ENCODE measurements at regions not wholly inside any gene's neighbourhood (a gene's known extent, or its start where the extent isn't known, plus 50 kb on each side); places are given as distances from the start of the nearest gene placed in this dataset.

GRCh38 chr5:84863020-84863419 lies 478.3 kb upstream of the EDIL3 start:
- no peaks in the 10 kb centered on the region for H3K36me3 Mint-ChIP-seq
- no CpG with 5 or more reads among the region's 1 CpG for WGBS (ENCODE audit: insufficient coverage)
- Histone ChIP-seq H3K4me1 (ENCODE audit: control insufficient read depth in 1 of 2, extremely low read depth in 1 of 2, insufficient read depth in 2 of 2, low read length in 2 of 2) (no peaks in the 10 kb centered on the region), H3K27me3 (replicated peaks in 1 of 2; ENCODE audit: control insufficient read depth in 2 of 2, extremely low read depth in 1 of 2, insufficient read depth in 2 of 2, low read length in 1 of 2) (no peaks in the 10 kb centered on the region), H3K36me3 (ENCODE audit: control insufficient read depth in 2 of 2, extremely low read depth in 1 of 2, insufficient read depth in 1 of 2, low read length in 1 of 2) (no peaks in the 10 kb centered on the region), H3K27ac (ENCODE audit: low read length) (no peak overlapping the region), H3K4me3 (ENCODE audit: control insufficient read depth in 1 of 2, extremely low read depth in 1 of 2, low read length in 1 of 2) (no peak overlapping the region), H3K9me3 (no peaks in the 10 kb centered on the region)
- DNase-seq (no peak), ATAC-seq (replicated peaks in 1 of 4) (no peak)
- ChIA-PET CTCF (no interaction called here), POLR2A (no interaction called here)
- H3K27ac Mint-ChIP-seq = no peak overlapping the region
- no peaks in the 10 kb centered on the region for H3K4me1 Mint-ChIP-seq
- H3K27me3 Mint-ChIP-seq = no peaks in the 10 kb centered on the region
- H3K9me3 Mint-ChIP-seq = peaks cover 7 to 24% (median 9%) of the 10 kb centered on the region in 3 donors
- H3K4me3 Mint-ChIP-seq = no peak overlapping the region

- H3K27ac Mint-ChIP-seq = no peak overlapping the region
- no peaks in the 10 kb centered on the region for H3K27me3 Mint-ChIP-seq
- DNase-seq = no peak
Measured at GRCh38 chr5:84862132-84862531, 477.5 kb upstream of the EDIL3 start.

DNA sequence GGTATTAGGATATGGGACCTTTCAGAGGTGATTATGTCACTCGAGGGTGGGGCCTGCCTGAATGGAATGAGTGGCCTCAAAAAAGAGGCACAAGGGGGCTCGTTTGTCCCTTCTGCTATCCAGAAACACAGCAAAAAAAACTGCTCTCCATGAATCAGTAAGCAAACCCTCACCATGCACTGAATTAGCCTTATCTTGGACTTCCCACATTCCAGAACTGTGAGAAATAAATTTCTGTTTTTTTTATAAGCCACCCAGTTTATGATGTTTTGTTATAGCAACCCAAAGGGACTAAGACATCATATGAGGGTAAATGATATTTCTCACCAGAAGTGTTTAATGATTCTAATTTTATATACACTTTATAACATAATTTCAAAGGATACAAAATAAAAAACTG lies 476.6 kb upstream of the EDIL3 start:
- no peak overlapping the region for H3K4me3 Mint-ChIP-seq
- no peaks in the 10 kb centered on the region for H3K4me1 ChIP-seq (ENCODE audit: control insufficient read depth in 1 of 2, extremely low read depth in 1 of 2, insufficient read depth in 2 of 2, low read length in 2 of 2)
- H3K27me3 ChIP-seq (replicated peaks in 1 of 2; ENCODE audit: control insufficient read depth in 2 of 2, extremely low read depth in 1 of 2, insufficient read depth in 2 of 2, low read length in 1 of 2) = no peaks in the 10 kb centered on the region
- H3K27me3 Mint-ChIP-seq = no peaks in the 10 kb centered on the region
- H3K4me3 ChIP-seq (ENCODE audit: control insufficient read depth in 1 of 2, extremely low read depth in 1 of 2, low read length in 1 of 2) = no peak overlapping the region
- H3K36me3 Mint-ChIP-seq = no peaks in the 10 kb centered on the region
- H3K36me3 ChIP-seq (ENCODE audit: control insufficient read depth in 2 of 2, extremely low read depth in 1 of 2, insufficient read depth in 1 of 2, low read length in 1 of 2) = no peaks in the 10 kb centered on the region
- no peak overlapping the region for H3K27ac Mint-ChIP-seq
- H3K27ac ChIP-seq (ENCODE audit: low read length) = no peak overlapping the region
- POLR2A ChIA-PET = no interaction called here
- CTCF ChIA-PET = interaction anchor here in 1 of 2 donors (0.6 kb wide), 1 partner anchor 11 kb away, joined by 3 read pairs; no protein-coding TSS in a partner anchor
- no peaks in the 10 kb centered on the region for H3K4me1 Mint-ChIP-seq
- no peak for DNase-seq
- H3K9me3 ChIP-seq = no peaks in the 10 kb centered on the region
- ATAC-seq (replicated peaks in 1 of 4) = no peak
- 80% methylated on average over 1 of the region's 2 CpGs for WGBS (ENCODE audit: insufficient coverage)
- peaks cover 9 to 32% (median 9%) of the 10 kb centered on the region in 3 donors for H3K9me3 Mint-ChIP-seq

More at GRCh38 chr5:84862132-84862531, 477.5 kb upstream of the EDIL3 start:
- Mint-ChIP-seq H3K4me1 (no peaks in the 10 kb centered on the region), H3K9me3 (peaks cover 9 to 28% (median 9%) of the 10 kb centered on the region in 3 donors), H3K4me3 (no peak overlapping the region), H3K36me3 (no peaks in the 10 kb centered on the region)
- POLR2A ChIA-PET = no interaction called here
- Histone ChIP-seq H3K27me3 (replicated peaks in 1 of 2; ENCODE audit: control insufficient read depth in 2 of 2, extremely low read depth in 1 of 2, insufficient read depth in 2 of 2, low read length in 1 of 2) (no peaks in the 10 kb centered on the region), H3K9me3 (no peaks in the 10 kb centered on the region), H3K36me3 (ENCODE audit: control insufficient read depth in 2 of 2, extremely low read depth in 1 of 2, insufficient read depth in 1 of 2, low read length in 1 of 2) (no peaks in the 10 kb centered on the region), H3K4me1 (ENCODE audit: control insufficient read depth in 1 of 2, extremely low read depth in 1 of 2, insufficient read depth in 2 of 2, low read length in 2 of 2) (no peaks in the 10 kb centered on the region), H3K27ac (ENCODE audit: low read length) (no peak overlapping the region), H3K4me3 (ENCODE audit: control insufficient read depth in 1 of 2, extremely low read depth in 1 of 2, low read length in 1 of 2) (no peak overlapping the region)
- ATAC-seq (replicated peaks in 1 of 4) = no peak
- 76% methylated on average over 7 of the region's 7 CpGs for WGBS (ENCODE audit: insufficient coverage)
- CTCF ChIA-PET = no interaction called here

- DNase-seq (no peak), ATAC-seq (replicated peaks in 1 of 4) (no peak)
- Mint-ChIP-seq H3K36me3 (no peaks in the 10 kb centered on the region), H3K4me3 (no peak overlapping the region), H3K9me3 (peaks cover 13 to 31% (median 14%) of the 10 kb centered on the region in 3 donors), H3K27me3 (no peaks in the 10 kb centered on the region), H3K4me1 (no peaks in the 10 kb centered on the region), H3K27ac (no peak overlapping the region)
- H3K4me1 ChIP-seq (ENCODE audit: control insufficient read depth in 1 of 2, extremely low read depth in 1 of 2, insufficient read depth in 2 of 2, low read length in 2 of 2) = no peaks in the 10 kb centered on the region
- H3K27ac ChIP-seq (ENCODE audit: low read length) = no peak overlapping the region
- H3K4me3 ChIP-seq (ENCODE audit: control insufficient read depth in 1 of 2, extremely low read depth in 1 of 2, low read length in 1 of 2) = no peak overlapping the region
- POLR2A ChIA-PET = no interaction called here
- no peaks in the 10 kb centered on the region for H3K9me3 ChIP-seq
- H3K36me3 ChIP-seq (ENCODE audit: control insufficient read depth in 2 of 2, extremely low read depth in 1 of 2, insufficient read depth in 1 of 2, low read length in 1 of 2) = no peaks in the 10 kb centered on the region
- H3K27me3 ChIP-seq (replicated peaks in 1 of 2; ENCODE audit: control insufficient read depth in 2 of 2, extremely low read depth in 1 of 2, insufficient read depth in 2 of 2, low read length in 1 of 2) = no peaks in the 10 kb centered on the region
- WGBS (ENCODE audit: insufficient coverage) = no CpG with 5 or more reads among the region's 1 CpG
- CTCF ChIA-PET = no interaction called here
Measured at GRCh38 chr5:84859056-84859455, 474.4 kb upstream of the EDIL3 start.

- Mint-ChIP-seq H3K9me3 (peaks cover 4 to 9% (median 4%) of the 10 kb centered on the region in 3 donors), H3K4me1 (no peaks in the 10 kb centered on the region), H3K27ac (no peak overlapping the region), H3K4me3 (no peak overlapping the region), H3K36me3 (no peaks in the 10 kb centered on the region), H3K27me3 (no peaks in the 10 kb centered on the region)
- H3K9me3 ChIP-seq = no peaks in the 10 kb centered on the region
- no peak for DNase-seq
- no peaks in the 10 kb centered on the region for H3K4me1 ChIP-seq (ENCODE audit: control insufficient read depth in 1 of 2, extremely low read depth in 1 of 2, insufficient read depth in 2 of 2, low read length in 2 of 2)
- no peak overlapping the region for H3K4me3 ChIP-seq (ENCODE audit: control insufficient read depth in 1 of 2, extremely low read depth in 1 of 2, low read length in 1 of 2)
- H3K27ac ChIP-seq (ENCODE audit: low read length) = no peak overlapping the region
- H3K27me3 ChIP-seq (replicated peaks in 1 of 2; ENCODE audit: control insufficient read depth in 2 of 2, extremely low read depth in 1 of 2, insufficient read depth in 2 of 2, low read length in 1 of 2) = no peaks in the 10 kb centered on the region
- CTCF ChIA-PET = no interaction called here
- no peak for ATAC-seq (replicated peaks in 1 of 4)
- H3K36me3 ChIP-seq (ENCODE audit: control insufficient read depth in 2 of 2, extremely low read depth in 1 of 2, insufficient read depth in 1 of 2, low read length in 1 of 2) = no peaks in the 10 kb centered on the region
- POLR2A ChIA-PET = no interaction called here
- no CpG with 5 or more reads among the region's 1 CpG for WGBS (ENCODE audit: insufficient coverage)
Measured at GRCh38 chr5:84831701-84832100, 447.0 kb upstream of the EDIL3 start.

DNA sequence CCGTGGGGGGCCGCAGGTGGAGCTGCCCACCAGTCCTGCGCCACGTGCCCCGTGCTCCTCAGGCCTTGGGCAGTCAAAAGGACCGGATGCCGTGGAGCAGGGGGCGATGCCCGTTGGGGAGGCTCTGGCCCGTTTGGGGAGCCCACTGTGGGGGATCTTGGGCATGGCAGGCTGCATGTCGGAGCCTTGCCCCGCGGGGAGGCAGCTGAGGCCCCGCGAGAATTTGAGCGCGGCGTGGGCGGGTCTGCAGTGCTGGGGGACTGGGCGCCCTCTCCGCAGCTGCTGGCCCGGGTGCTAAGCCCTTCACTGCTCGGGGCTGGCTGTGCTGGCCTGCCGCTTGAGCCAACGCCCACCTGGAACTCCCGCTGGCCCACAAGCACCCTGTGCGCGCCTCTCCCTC lies 445.6 kb upstream of the EDIL3 start:
- no peaks in the 10 kb centered on the region for H3K4me1 ChIP-seq (ENCODE audit: control insufficient read depth in 1 of 2, extremely low read depth in 1 of 2, insufficient read depth in 2 of 2, low read length in 2 of 2)
- no peaks in the 10 kb centered on the region for H3K36me3 Mint-ChIP-seq
- no peak overlapping the region for H3K4me3 Mint-ChIP-seq
- no peak overlapping the region for H3K27ac ChIP-seq (ENCODE audit: low read length)
- no peaks in the 10 kb centered on the region for H3K4me1 Mint-ChIP-seq
- H3K27me3 ChIP-seq (replicated peaks in 1 of 2; ENCODE audit: control insufficient read depth in 2 of 2, extremely low read depth in 1 of 2, insufficient read depth in 2 of 2, low read length in 1 of 2) = no peaks in the 10 kb centered on the region
- H3K27me3 Mint-ChIP-seq = no peaks in the 10 kb centered on the region
- 87% methylated on average over 26 of the region's 28 CpGs for WGBS (ENCODE audit: insufficient coverage)
- no peaks in the 10 kb centered on the region for H3K9me3 ChIP-seq
- DNase-seq (no peak), ATAC-seq (replicated peaks in 1 of 4) (no peak)
- no peak overlapping the region for H3K27ac Mint-ChIP-seq
- no peak overlapping the region for H3K4me3 ChIP-seq (ENCODE audit: control insufficient read depth in 1 of 2, extremely low read depth in 1 of 2, low read length in 1 of 2)
- ChIA-PET CTCF (no interaction called here), POLR2A (no interaction called here)
- H3K9me3 Mint-ChIP-seq = peaks cover 4 to 9% (median 4%) of the 10 kb centered on the region in 3 donors
- no peaks in the 10 kb centered on the region for H3K36me3 ChIP-seq (ENCODE audit: control insufficient read depth in 2 of 2, extremely low read depth in 1 of 2, insufficient read depth in 1 of 2, low read length in 1 of 2)

DNA sequence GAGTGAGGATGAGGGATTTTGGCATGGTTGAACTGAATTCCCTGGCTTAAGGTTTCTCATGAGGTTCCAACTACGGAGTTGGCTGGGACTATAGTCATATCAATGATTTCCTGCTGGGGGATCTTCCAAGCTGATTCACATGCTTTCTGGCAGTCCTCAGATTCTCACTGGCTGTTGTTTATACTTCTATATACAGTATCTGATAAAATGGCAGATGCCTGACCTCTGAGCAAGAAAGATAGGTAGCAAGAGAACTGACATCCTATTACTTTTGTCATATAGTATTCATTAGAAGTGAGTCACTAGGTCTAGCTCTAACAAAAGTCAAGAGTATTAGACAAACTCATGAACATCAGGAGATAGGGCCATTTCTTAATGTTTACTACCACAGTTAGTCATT lies 440.9 kb upstream of the EDIL3 start:
- H3K4me1 Mint-ChIP-seq = no peaks in the 10 kb centered on the region
- WGBS (ENCODE audit: insufficient coverage) = no CpG with 5 or more reads among the region's 1 CpG
- H3K27me3 Mint-ChIP-seq = no peaks in the 10 kb centered on the region
- DNase-seq = no peak
- H3K9me3 Mint-ChIP-seq = peaks cover 4 to 9% (median 4%) of the 10 kb centered on the region in 3 donors
- H3K27ac Mint-ChIP-seq = no peak overlapping the region
- H3K4me3 ChIP-seq (ENCODE audit: control insufficient read depth in 1 of 2, extremely low read depth in 1 of 2, low read length in 1 of 2) = no peak overlapping the region
- no peaks in the 10 kb centered on the region for H3K4me1 ChIP-seq (ENCODE audit: control insufficient read depth in 1 of 2, extremely low read depth in 1 of 2, insufficient read depth in 2 of 2, low read length in 2 of 2)
- no peaks in the 10 kb centered on the region for H3K36me3 Mint-ChIP-seq
- H3K4me3 Mint-ChIP-seq = no peak overlapping the region
- no peak for ATAC-seq (replicated peaks in 1 of 4)
- H3K9me3 ChIP-seq = no peaks in the 10 kb centered on the region
- H3K27ac ChIP-seq (ENCODE audit: low read length) = no peak overlapping the region
- POLR2A ChIA-PET = no interaction called here
- no peaks in the 10 kb centered on the region for H3K36me3 ChIP-seq (ENCODE audit: control insufficient read depth in 2 of 2, extremely low read depth in 1 of 2, insufficient read depth in 1 of 2, low read length in 1 of 2)
- no peaks in the 10 kb centered on the region for H3K27me3 ChIP-seq (replicated peaks in 1 of 2; ENCODE audit: control insufficient read depth in 2 of 2, extremely low read depth in 1 of 2, insufficient read depth in 2 of 2, low read length in 1 of 2)
- CTCF ChIA-PET = no interaction called here

Data from T-cell (primary cell).